Endothelial cell of umbilical vein (primary cell): ENCODE measurements at regions not wholly inside any gene's neighbourhood (a gene's known extent, or its start where the extent isn't known, plus 50 kb on each side); places are given as distances from the start of the nearest gene placed in this dataset. TPM values are rescaled to one million over a fixed set of nuclear protein-coding genes. Genes with fewer than 3 reads are reported as not detected.
"Not testable (repeated sequence)": the region's sequence is repeated elsewhere in the genome, so short reads cannot be mapped to it uniquely, and the experiment has no call there.

Experiments
- BruUV-seq: library from RNA; stranded (reverse); fragments of 400-500 nt; replicated peaks from 2 replicates; lab custom pipeline; 2021; lab: Mats Ljungman, UMichigan
- CTCF ChIA-PET: fragments of 300-600, 350-600 bp; sonication (Branson Sonifier 250); formaldehyde crosslinking; loops from one replicate; lab custom pipeline; 2021; ENCODE audit warnings: antibody characterized with exemption, inconsistent platforms; lab: Charles Lee
- POLR2A ChIA-PET: fragments of 300-600, 350-600 bp; sonication (Branson Sonifier 250); formaldehyde crosslinking; loops from one replicate; lab custom pipeline; 2021; ENCODE audit warnings: antibody characterized with exemption, inconsistent platforms; lab: Charles Lee
- DNase-seq: peaks from one replicate; pipeline ENCODE4 v3.0.0-alpha.2; 2011; ENCODE audit warnings: low read depth, low spot score
- FAIRE-seq: peaks from 2 replicates; lab custom pipeline; 2011; peaks lifted over from hg19 to GRCh38; lab: Jason Lieb, UNC
- H2AFZ ChIP-seq: 2 replicates; pipeline ENCODE4 v1.6.0; 2012; ENCODE audit warnings: low read depth, low read length, control low read depth, inconsistent platforms
- H3K27ac ChIP-seq: 2 replicates; pipeline ENCODE4 v1.5.1; 2011; ENCODE audit warnings: low read depth, mild to moderate bottlenecking, control low read depth, low read length, moderate library complexity; ENCODE audit not compliant: insufficient read depth
- H3K27me3 ChIP-seq, 2 experiments: 2 replicates each; pipeline versions ENCODE4 v1.6.0 to v1.6.1; 2011; ENCODE audit warnings: low read length in 2 of 2, mixed read lengths in 1 of 2; ENCODE audit not compliant: control insufficient read depth in 2 of 2, insufficient read depth in 2 of 2
- H3K36me3 ChIP-seq, 2 experiments: 2 replicates in 1 of 2; 3 replicates in 1 of 2; pipeline ENCODE4 v1.5.1; 2011; ENCODE audit warnings: low read length in 2 of 2, mild to moderate bottlenecking in 1 of 2, moderate library complexity in 1 of 2; ENCODE audit not compliant: control insufficient read depth in 2 of 2, insufficient read depth in 2 of 2; ENCODE audit errors: extremely low read depth in 1 of 2
- H3K4me1 ChIP-seq: 3 replicates; pipeline ENCODE4 v1.5.1; 2011; ENCODE audit warnings: mild to moderate bottlenecking, low read length; ENCODE audit not compliant: control insufficient read depth, insufficient read depth; ENCODE audit errors: extremely low read depth
- H3K4me2 ChIP-seq: 2 replicates; pipeline ENCODE4 v1.6.1; 2011; ENCODE audit warnings: low read length, control low read depth, mixed read lengths; ENCODE audit not compliant: insufficient read depth
- H3K4me3 ChIP-seq, 3 experiments: fragments of 200-600 bp in 1 of 3; sonication (generic), shearing (Covaris generic) in 1 of 3; replicated peaks in 1 of 3; 2 replicates each; pipeline ENCODE4 v1.5.1; 2011 to 2016; ENCODE audit warnings: control low read depth in 3 of 3, low read length in 3 of 3, mild to moderate bottlenecking in 2 of 3, inconsistent platforms in 1 of 3, low read depth in 1 of 3, moderate library complexity in 1 of 3; ENCODE audit not compliant: insufficient read depth in 1 of 3
- H3K79me2 ChIP-seq: 2 replicates; pipeline ENCODE4 v1.6.0; 2012; ENCODE audit warnings: low read length, inconsistent platforms; ENCODE audit not compliant: control insufficient read depth, insufficient read depth
- H3K9ac ChIP-seq: replicated peaks from 2 replicates; pipeline ENCODE3; 2011; ENCODE audit warnings: low read length, control low read depth; ENCODE audit not compliant: insufficient read depth; ENCODE audit errors: extremely low read depth
- H3K9me1 ChIP-seq: replicated peaks from 3 replicates; pipeline ENCODE4 v1.6.0; 2011; ENCODE audit warnings: mild to moderate bottlenecking, low read length; ENCODE audit not compliant: control insufficient read depth, insufficient read depth; ENCODE audit errors: extremely low read depth
- H3K9me3 ChIP-seq: replicated peaks from 2 replicates; pipeline ENCODE4 v1.5.1; 2012; ENCODE audit warnings: low read length, inconsistent platforms; ENCODE audit not compliant: control insufficient read depth, insufficient read depth
- H4K20me1 ChIP-seq: replicated peaks from 2 replicates; pipeline ENCODE3; 2011; ENCODE audit warnings: mild to moderate bottlenecking, low read length; ENCODE audit not compliant: control insufficient read depth, insufficient read depth; ENCODE audit errors: extremely low read depth
- dilution Hi-C: fragments of 300-500 bp; cut with MboI; formaldehyde crosslinking; loops from one replicate; pipeline ENCODE4 v1.15.0; 2019; ENCODE audit warnings: low sequenced_read_pairs; ENCODE audit not compliant: extremely low pct_ligation_motif_present
- intact Hi-C: fragments of 100-400 bp; cut with micrococcal nuclease; formaldehyde crosslinking; loops from one replicate; pipeline ENCODE4 v1.10.0; 2022
- small RNA-seq: library from RNA; depleted of rRNA; stranded (forward); fragments of <200 nt; gene quantifications from one replicate; pipeline ENCODE3, GENCODE V24; 2012; ENCODE audit warnings: low replicate concordance, low read depth; ENCODE audit not compliant: insufficient read depth, insufficient read length

DNA sequence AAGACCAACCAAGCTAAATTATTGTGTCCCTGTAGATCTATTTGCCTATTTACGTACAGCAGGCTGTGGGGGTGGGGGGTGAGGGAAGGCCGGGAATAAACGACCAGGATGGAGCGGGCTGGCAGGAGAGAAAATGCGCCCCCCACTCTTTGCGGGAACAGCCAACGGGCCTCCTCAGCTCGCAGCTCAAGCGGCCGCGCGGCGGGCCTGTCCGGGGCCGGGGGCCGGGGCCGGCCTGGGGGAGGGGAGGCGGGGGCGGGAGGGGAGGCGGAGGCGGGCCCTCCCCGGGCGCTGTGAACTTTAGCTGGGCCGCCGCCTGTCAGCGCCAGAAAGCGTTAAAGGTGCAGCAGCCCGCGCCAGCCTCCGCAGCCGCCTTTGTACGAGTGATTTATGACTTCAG is 679.1 kb downstream of the SPATA31A7 start:
- intact Hi-C loops, H3K4me3 ChIP-seq, H3K79me2 ChIP-seq, H3K9me1 ChIP-seq, POLR2A ChIA-PET, H3K27ac ChIP-seq, H3K9ac ChIP-seq, H3K27me3 ChIP-seq, CTCF ChIA-PET, H3K36me3 ChIP-seq, FAIRE-seq, H2AFZ ChIP-seq, H3K9me3 ChIP-seq, BruUV-seq, dilution Hi-C loops, H3K4me1 ChIP-seq, H4K20me1 ChIP-seq, DNase-seq, H3K4me2 ChIP-seq: not testable (repeated sequence)

DNA sequence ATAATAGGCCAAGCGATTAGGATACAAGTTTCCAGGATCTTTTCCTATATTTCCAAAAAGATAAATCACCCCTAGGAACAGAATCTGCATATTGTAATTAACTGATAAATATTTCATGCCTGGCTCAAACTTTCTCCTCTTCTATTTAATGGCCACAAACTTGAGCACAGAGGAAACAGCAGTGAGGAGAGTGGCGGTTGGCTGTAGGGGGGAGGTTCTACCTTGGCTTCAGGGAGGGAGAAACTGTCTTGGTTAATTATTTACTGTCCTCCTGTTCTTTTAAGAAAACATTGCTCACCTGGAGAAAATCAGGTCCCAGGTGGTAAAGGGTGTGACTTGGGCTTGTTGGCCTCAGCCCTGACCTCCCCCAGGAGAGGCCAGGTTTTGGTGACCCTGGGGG is 682.5 kb downstream of the SPATA31A7 start:
- H2AFZ ChIP-seq, H4K20me1 ChIP-seq, intact Hi-C loops, H3K27ac ChIP-seq, H3K9me3 ChIP-seq, H3K4me3 ChIP-seq, H3K9ac ChIP-seq, DNase-seq, CTCF ChIA-PET, FAIRE-seq, dilution Hi-C loops, H3K9me1 ChIP-seq, H3K36me3 ChIP-seq, H3K4me2 ChIP-seq, H3K27me3 ChIP-seq, H3K79me2 ChIP-seq, BruUV-seq, H3K4me1 ChIP-seq, POLR2A ChIA-PET: not testable (repeated sequence)

Small RNA genes lying in the stretch of these regions (small RNA-seq; reads per million reads assigned to genes)
- gene AL391987.6: not detected
